BLaER1 (cell line): ENCODE measurements at regions not wholly inside any gene's neighbourhood (a gene's known extent, or its start where the extent isn't known, plus 50 kb on each side); places are given as distances from the start of the nearest gene placed in this dataset.
"Not testable (repeated sequence)": the region's sequence is repeated elsewhere in the genome, so short reads cannot be mapped to it uniquely, and the experiment has no call there.

ENCODE experiments used
- H3K27ac ChIP-seq: shearing (Covaris generic); formaldehyde crosslinking; 2 replicates; pipeline ENCODE4 v1.8.1; 2022
- H3K27me3 ChIP-seq: shearing (Covaris generic); formaldehyde crosslinking; 2 replicates; pipeline ENCODE4 v1.8.1; 2022
- H3K36me3 ChIP-seq: shearing (Covaris generic); formaldehyde crosslinking; 2 replicates; pipeline ENCODE4 v1.8.1; 2022
- H3K4me1 ChIP-seq: shearing (Covaris generic); formaldehyde crosslinking; 2 replicates; pipeline ENCODE4 v1.8.1; 2022
- H3K4me2 ChIP-seq: shearing (Covaris generic); formaldehyde crosslinking; 2 replicates; pipeline ENCODE4 v1.8.1; 2022
- H3K4me3 ChIP-seq: shearing (Covaris generic); formaldehyde crosslinking; 2 replicates; pipeline ENCODE4 v1.8.1; 2022
- H3K9ac ChIP-seq: shearing (Covaris generic); formaldehyde crosslinking; 2 replicates; pipeline ENCODE4 v1.8.1; 2022
- H3K9me3 ChIP-seq: shearing (Covaris generic); formaldehyde crosslinking; 2 replicates; pipeline ENCODE4 v1.8.1; 2022
- H4K20me1 ChIP-seq: shearing (Covaris generic); formaldehyde crosslinking; 2 replicates; pipeline ENCODE4 v1.8.1; 2022
- Cebpa-rat ChIP-seq: shearing (Covaris generic); IDR thresholded peaks from 2 replicates; pipeline ENCODE4 v1.8.1; 2022

GRCh38 chr3:102353805-102354204 is 81.0 kb upstream of the ZPLD1 start:
- Histone ChIP-seq H4K20me1 (no peaks in the 10 kb centered on the region), H3K4me3 (no peak overlapping the region), H3K9ac (no peak overlapping the region), H3K4me2 (no peak overlapping the region), H3K27ac (no peak overlapping the region), H3K9me3 (no peaks in the 10 kb centered on the region), H3K36me3 (no peaks in the 10 kb centered on the region), H3K4me1 (no peaks in the 10 kb centered on the region), H3K27me3 (no peaks in the 10 kb centered on the region)
- TF ChIP-seq Cebpa-rat = no peak

DNA sequence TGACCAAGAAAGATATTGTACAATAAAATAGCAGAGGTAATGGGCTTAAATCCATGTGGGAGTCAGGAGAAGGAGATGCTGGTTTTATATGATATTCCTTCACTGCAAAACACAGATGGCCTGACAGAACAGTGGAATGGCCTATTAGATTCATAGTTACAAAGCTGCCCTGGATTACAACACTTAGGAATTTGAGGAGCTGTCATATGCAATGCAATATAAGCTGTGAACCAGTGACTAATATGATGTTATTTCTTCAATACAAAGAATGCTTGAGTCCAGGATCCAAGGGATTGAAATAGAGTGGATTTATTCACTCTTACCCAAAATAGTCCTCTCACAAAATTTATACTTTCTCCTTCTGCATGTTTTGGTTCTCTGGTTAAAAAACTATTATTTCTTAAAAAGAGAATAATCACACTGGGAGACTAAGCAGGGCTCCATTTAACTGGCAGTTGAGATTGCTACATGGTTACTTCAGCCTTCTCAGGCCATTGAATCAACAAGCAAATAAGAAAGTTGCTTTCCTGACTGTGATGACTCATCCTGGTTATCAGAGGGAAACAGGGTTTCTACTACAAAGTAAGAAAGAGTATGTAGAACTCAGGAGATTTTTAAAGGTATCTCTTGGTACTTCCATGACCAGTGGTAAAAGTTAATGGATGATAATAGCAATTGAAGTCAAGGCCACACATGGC is 79.8 kb upstream of the ZPLD1 start:
- no peaks in the 10 kb centered on the region for H4K20me1 ChIP-seq
- H3K4me2 ChIP-seq = no peak overlapping the region
- no peaks in the 10 kb centered on the region for H3K27me3 ChIP-seq
- TF ChIP-seq Cebpa-rat = no peak
- no peaks in the 10 kb centered on the region for H3K9me3 ChIP-seq
- H3K4me3 ChIP-seq = no peak overlapping the region
- no peaks in the 10 kb centered on the region for H3K36me3 ChIP-seq
- H3K9ac ChIP-seq = no peak overlapping the region
- no peak overlapping the region for H3K27ac ChIP-seq
- no peaks in the 10 kb centered on the region for H3K4me1 ChIP-seq

- Histone ChIP-seq H3K4me3 (no peak overlapping the region), H3K9me3 (no peaks in the 10 kb centered on the region), H3K4me1 (no peaks in the 10 kb centered on the region), H4K20me1 (no peaks in the 10 kb centered on the region), H3K36me3 (no peaks in the 10 kb centered on the region), H3K27me3 (no peaks in the 10 kb centered on the region), H3K9ac (no peak overlapping the region), H3K27ac (no peak overlapping the region), H3K4me2 (no peak overlapping the region)
- no peak for TF ChIP-seq Cebpa-rat
Measured at GRCh38 chr3:102356506-102356905, 78.3 kb upstream of the ZPLD1 start.

GRCh38 chr3:102357313-102357712 is 77.5 kb upstream of the ZPLD1 start:
- not testable (repeated sequence) for H4K20me1 ChIP-seq, H3K4me1 ChIP-seq, H3K36me3 ChIP-seq, H3K4me2 ChIP-seq, H3K27ac ChIP-seq, H3K9me3 ChIP-seq, H3K4me3 ChIP-seq, H3K9ac ChIP-seq, H3K27me3 ChIP-seq

DNA sequence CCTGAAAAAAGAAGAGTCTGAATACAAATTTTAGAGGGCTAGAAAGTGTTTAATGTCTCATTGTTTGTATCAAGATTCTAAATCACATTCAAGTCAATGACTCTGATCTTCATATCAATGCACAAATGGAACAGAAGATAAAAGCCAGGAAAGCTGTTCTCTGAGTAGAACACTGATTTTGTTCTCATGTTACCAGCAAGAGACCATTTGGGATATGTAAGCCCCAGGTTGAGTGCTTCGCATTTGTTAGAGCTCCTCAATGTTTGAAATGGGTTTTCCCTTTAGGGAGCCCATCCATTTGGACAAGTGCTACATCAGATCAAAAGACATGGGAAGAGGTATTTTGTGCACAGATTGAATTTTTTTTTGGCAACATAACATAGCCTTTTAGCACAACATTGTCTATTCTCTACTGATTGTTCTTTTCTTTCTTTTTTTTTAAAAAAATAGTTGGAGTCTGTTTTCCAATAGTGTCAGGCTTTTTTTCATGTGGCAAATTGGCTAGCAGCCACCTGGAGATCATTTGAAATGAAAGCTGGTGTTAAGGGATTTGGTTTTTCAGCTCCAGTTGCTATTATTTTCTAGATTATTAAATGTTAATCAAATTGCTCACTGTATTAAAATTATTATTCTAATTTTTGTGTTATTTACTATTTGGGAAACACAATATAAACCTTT is 74.5 kb upstream of the ZPLD1 start:
- Histone ChIP-seq H3K9ac (no peak overlapping the region), H3K4me1 (no peaks in the 10 kb centered on the region), H3K9me3 (peaks cover 11% of the 10 kb centered on the region), H3K27me3 (no peaks in the 10 kb centered on the region), H3K36me3 (no peaks in the 10 kb centered on the region), H4K20me1 (no peaks in the 10 kb centered on the region), H3K27ac (no peak overlapping the region), H3K4me2 (no peak overlapping the region), H3K4me3 (no peak overlapping the region)
- TF ChIP-seq Cebpa-rat = no peak

- H3K9ac ChIP-seq = no peak overlapping the region
- H3K36me3 ChIP-seq = no peaks in the 10 kb centered on the region
- H3K4me3 ChIP-seq = no peak overlapping the region
- H3K4me1 ChIP-seq = no peaks in the 10 kb centered on the region
- peaks cover 11% of the 10 kb centered on the region for H3K9me3 ChIP-seq
- TF ChIP-seq Cebpa-rat = no peak
- no peaks in the 10 kb centered on the region for H4K20me1 ChIP-seq
- no peak overlapping the region for H3K27ac ChIP-seq
- no peak overlapping the region for H3K4me2 ChIP-seq
- no peaks in the 10 kb centered on the region for H3K27me3 ChIP-seq
Measured at GRCh38 chr3:102361101-102361500, 73.7 kb upstream of the ZPLD1 start.

- H3K27ac ChIP-seq, H3K27me3 ChIP-seq, H3K4me1 ChIP-seq, H3K4me3 ChIP-seq, H3K36me3 ChIP-seq, H3K4me2 ChIP-seq, H4K20me1 ChIP-seq, H3K9ac ChIP-seq: not testable (repeated sequence)
- H3K9me3 ChIP-seq = peaks cover 11% of the 10 kb centered on the region
Measured at GRCh38 chr3:102366116-102366515, 68.7 kb upstream of the ZPLD1 start.

GRCh38 chr3:102374863-102375634 is 59.8 kb upstream of the ZPLD1 start:
- H3K4me1 ChIP-seq = no peaks in the 10 kb centered on the region
- H3K9me3 ChIP-seq = no peaks in the 10 kb centered on the region
- no peak overlapping the region for H3K4me3 ChIP-seq
- no peak overlapping the region for H3K9ac ChIP-seq
- no peak overlapping the region for H3K4me2 ChIP-seq
- H3K27me3 ChIP-seq = no peaks in the 10 kb centered on the region
- TF ChIP-seq Cebpa-rat = no peak
- no peaks in the 10 kb centered on the region for H3K36me3 ChIP-seq
- H4K20me1 ChIP-seq = no peaks in the 10 kb centered on the region
- H3K27ac ChIP-seq = no peak overlapping the region

DNA sequence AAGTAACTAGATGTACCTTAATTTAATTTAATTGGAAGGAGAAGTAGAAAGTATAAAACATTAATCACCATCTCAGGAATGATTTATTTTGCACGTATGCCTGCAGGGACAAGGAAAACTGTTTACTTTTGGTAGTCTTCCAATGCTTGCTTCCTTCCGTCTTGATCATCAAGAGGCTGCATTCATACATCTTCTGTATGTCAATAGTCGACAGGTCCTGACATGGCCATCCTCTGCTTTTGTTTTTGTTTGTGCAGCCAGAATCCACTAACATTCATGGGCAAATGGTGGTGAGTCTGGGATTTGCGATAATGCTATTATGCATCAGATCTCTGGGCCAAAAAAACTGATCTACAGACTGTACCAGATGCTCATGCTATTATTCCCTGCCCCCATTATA is 56.6 kb upstream of the ZPLD1 start:
- Histone ChIP-seq H3K27ac (no peak overlapping the region), H4K20me1 (no peaks in the 10 kb centered on the region), H3K9ac (no peak overlapping the region), H3K36me3 (no peaks in the 10 kb centered on the region), H3K9me3 (no peaks in the 10 kb centered on the region), H3K4me3 (no peak overlapping the region), H3K27me3 (no peaks in the 10 kb centered on the region), H3K4me1 (no peaks in the 10 kb centered on the region), H3K4me2 (no peak overlapping the region)
- TF ChIP-seq Cebpa-rat = no peak

GRCh38 chr3:102382201-102382600 is 52.6 kb upstream of the ZPLD1 start:
- not testable (repeated sequence) for H3K36me3 ChIP-seq, H3K27ac ChIP-seq, H3K27me3 ChIP-seq, H3K4me2 ChIP-seq, H3K4me3 ChIP-seq, H4K20me1 ChIP-seq, H3K4me1 ChIP-seq, H3K9ac ChIP-seq, H3K9me3 ChIP-seq
